HepG2 (cell line): ENCODE measurements at regions not wholly inside any gene's neighbourhood (a gene's known extent, or its start where the extent isn't known, plus 50 kb on each side); places are given as distances from the start of the nearest gene placed in this dataset.

ENCODE experiments used
- ARID5B ChIP-seq: IDR thresholded peaks from 2 replicates; pipeline ENCODE4 v1.4.0; 2020; ENCODE audit warnings: mild to moderate bottlenecking, missing genetic modification reagents
- ATRX ChIP-seq: sonication (generic); formaldehyde crosslinking; IDR thresholded peaks from 2 replicates; pipeline ENCODE4 v1.4.0; 2020; ENCODE audit warnings: missing genetic modification reagents, borderline replicate concordance
- CTCF ChIP-seq: sonication (generic); formaldehyde crosslinking; IDR thresholded peaks from 2 replicates; pipeline ENCODE4 v1.5.0; 2020; ENCODE audit warnings: mild to moderate bottlenecking, missing genetic modification reagents, moderate library complexity
- KMT2A ChIP-seq: sonication (generic); formaldehyde crosslinking; IDR thresholded peaks from 2 replicates; pipeline ENCODE4 v1.4.0; 2020; ENCODE audit warnings: missing genetic modification reagents
- NFAT5 ChIP-seq: sonication (generic); formaldehyde crosslinking; IDR thresholded peaks from 2 replicates; pipeline ENCODE4 v1.4.0; 2020; ENCODE audit warnings: missing genetic modification reagents
- THRA ChIP-seq: sonication (generic); formaldehyde crosslinking; IDR thresholded peaks from 2 replicates; pipeline ENCODE4 v1.4.0; 2020; ENCODE audit warnings: missing genetic modification reagents, borderline replicate concordance
- ZBTB34 ChIP-seq: sonication (generic); formaldehyde crosslinking; IDR thresholded peaks from 2 replicates; pipeline ENCODE4 v1.8.0; 2022; ENCODE audit warnings: mild to moderate bottlenecking, missing genetic modification reagents
- ZBTB49 ChIP-seq: sonication (generic); formaldehyde crosslinking; IDR thresholded peaks from 2 replicates; pipeline ENCODE4 v1.4.0; 2020; ENCODE audit warnings: missing genetic modification reagents, borderline replicate concordance
- ZNF331 ChIP-seq: sonication (generic); formaldehyde crosslinking; IDR thresholded peaks from 2 replicates; pipeline ENCODE4 v1.4.0; 2020; ENCODE audit warnings: missing genetic modification reagents
- ZNF451 ChIP-seq: sonication (generic); formaldehyde crosslinking; IDR thresholded peaks from 2 replicates; pipeline ENCODE4 v1.5.0; 2020; ENCODE audit warnings: mild to moderate bottlenecking, missing genetic modification reagents
- ZNF460 ChIP-seq: sonication (generic); formaldehyde crosslinking; IDR thresholded peaks from 2 replicates; pipeline ENCODE4 v1.5.1; 2020; ENCODE audit warnings: missing genetic modification reagents, mild to moderate bottlenecking, borderline replicate concordance

GRCh38 chr13:73941752-73942151 is 192.5 kb downstream of the KLF12 start:
- TF ChIP-seq ZBTB49 (CRISPR knock-in tag) (no peak), KMT2A (CRISPR knock-in tag) (no peak), THRA (CRISPR knock-in tag) (no peak), ZNF460 (CRISPR knock-in tag) (no peak), ZNF451 (CRISPR knock-in tag) (no peak), ATRX (no peak), NFAT5 (no peak), ZNF331 (no peak), ARID5B (no peak), CTCF (CRISPR knock-in tag) (no peak), ZBTB34 (CRISPR knock-in tag) (no peak)
